ENCODE measurements at regions not wholly inside any gene's neighbourhood (a gene's known extent, or its start where the extent isn't known, plus 50 kb on each side); places are given as distances from the start of the nearest gene placed in this dataset.

DNA sequence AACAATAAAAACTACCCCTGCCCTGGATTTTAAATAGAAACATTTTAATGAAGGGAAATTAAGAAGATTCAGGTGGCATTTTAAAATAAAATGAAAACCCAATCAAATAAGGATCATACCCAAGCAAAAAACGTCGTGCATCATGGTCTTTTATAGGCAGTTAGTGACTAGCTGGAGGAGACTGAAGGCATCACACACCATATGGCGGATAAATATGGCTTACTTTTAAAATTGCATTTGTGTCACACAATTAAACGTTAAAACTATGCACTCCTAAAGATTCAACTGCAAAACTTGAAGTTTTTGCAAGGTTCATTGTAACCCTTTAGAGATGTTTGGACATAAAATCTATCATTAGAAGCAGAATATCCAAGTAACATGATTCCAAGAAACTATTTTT lies 200.1 kb upstream of the NRG3 start:
- Histone ChIP-seq H3K36me3 (ENCODE audit: low read length) (no peaks in the 10 kb centered on the region), H3K9me2 (replicated peaks; ENCODE audit: insufficient read depth, low read length) (no peaks in the 10 kb centered on the region), H4K20me1 (ENCODE audit: low read depth, low read length) (no peaks in the 10 kb centered on the region), H3K79me2 (ENCODE audit: insufficient read depth, low read length) (no peaks in the 10 kb centered on the region), H3K9ac (ENCODE audit: low read length) (no peak overlapping the region), H3K4me3 (ENCODE audit: insufficient read depth, low read length, poor library complexity, severe bottlenecking) (no peak overlapping the region), H3K9me3 (ENCODE audit: insufficient read depth, low read length) (no peaks in the 10 kb centered on the region), H2AFZ (ENCODE audit: low read depth, low read length, severe bottlenecking) (no peak overlapping the region), H3K4me2 (ENCODE audit: low read depth, low read length, poor library complexity, severe bottlenecking) (no peak overlapping the region), H3F3A (ENCODE audit: insufficient read depth) (no peaks in the 10 kb centered on the region), H3K27ac (ENCODE audit: low read depth, low read length) (no peak overlapping the region), H3K27me3 (ENCODE audit: low read length) (no peaks in the 10 kb centered on the region)
- TF ChIP-seq, protein P1, sequence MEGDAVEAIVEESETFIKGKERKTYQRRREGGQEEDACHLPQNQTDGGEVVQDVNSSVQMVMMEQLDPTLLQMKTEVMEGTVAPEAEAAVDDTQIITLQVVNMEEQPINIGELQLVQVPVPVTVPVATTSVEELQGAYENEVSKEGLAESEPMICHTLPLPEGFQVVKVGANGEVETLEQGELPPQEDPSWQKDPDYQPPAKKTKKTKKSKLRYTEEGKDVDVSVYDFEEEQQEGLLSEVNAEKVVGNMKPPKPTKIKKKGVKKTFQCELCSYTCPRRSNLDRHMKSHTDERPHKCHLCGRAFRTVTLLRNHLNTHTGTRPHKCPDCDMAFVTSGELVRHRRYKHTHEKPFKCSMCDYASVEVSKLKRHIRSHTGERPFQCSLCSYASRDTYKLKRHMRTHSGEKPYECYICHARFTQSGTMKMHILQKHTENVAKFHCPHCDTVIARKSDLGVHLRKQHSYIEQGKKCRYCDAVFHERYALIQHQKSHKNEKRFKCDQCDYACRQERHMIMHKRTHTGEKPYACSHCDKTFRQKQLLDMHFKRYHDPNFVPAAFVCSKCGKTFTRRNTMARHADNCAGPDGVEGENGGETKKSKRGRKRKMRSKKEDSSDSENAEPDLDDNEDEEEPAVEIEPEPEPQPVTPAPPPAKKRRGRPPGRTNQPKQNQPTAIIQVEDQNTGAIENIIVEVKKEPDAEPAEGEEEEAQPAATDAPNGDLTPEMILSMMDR (IDR thresholded peaks at IDR 0.05; ENCODE audit: insufficient read depth, low read length, poor library complexity, severe bottlenecking) = no peak
- no peak for TF ChIP-seq EZH2phosphoT487 (conservative IDR thresholded peaks at IDR 0.05; ENCODE audit: low read length)

DNA sequence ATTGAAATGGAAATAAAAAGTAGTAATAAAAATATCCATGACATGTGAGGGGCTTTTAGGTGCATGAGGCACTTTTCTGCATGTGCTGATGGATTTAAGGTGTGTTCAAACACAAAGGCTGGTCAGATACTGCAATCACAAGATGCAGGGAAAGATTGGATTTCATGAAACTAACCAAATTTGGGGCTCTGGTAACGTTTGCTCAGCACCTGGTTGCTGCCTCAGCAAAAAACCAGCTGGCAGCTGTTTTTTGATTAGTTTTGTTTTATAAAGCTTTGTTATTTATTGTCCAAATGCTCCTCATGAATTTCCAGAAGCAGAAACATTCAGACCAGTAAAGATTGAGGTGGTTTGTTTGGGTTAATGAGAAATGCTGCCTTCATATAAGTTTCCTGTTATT lies 195.7 kb upstream of the NRG3 start:
- Histone ChIP-seq H3K27me3 (ENCODE audit: low read length) (no peaks in the 10 kb centered on the region), H4K20me1 (ENCODE audit: low read depth, low read length) (no peaks in the 10 kb centered on the region), H3K27ac (ENCODE audit: low read depth, low read length) (no peak overlapping the region), H3K79me2 (ENCODE audit: insufficient read depth, low read length) (no peaks in the 10 kb centered on the region), H3K9me2 (replicated peaks; ENCODE audit: insufficient read depth, low read length) (no peaks in the 10 kb centered on the region), H3K4me3 (ENCODE audit: insufficient read depth, low read length, poor library complexity, severe bottlenecking) (no peak overlapping the region), H3K4me2 (ENCODE audit: low read depth, low read length, poor library complexity, severe bottlenecking) (no peak overlapping the region), H3K9me3 (ENCODE audit: insufficient read depth, low read length) (no peaks in the 10 kb centered on the region), H3K36me3 (ENCODE audit: low read length) (no peaks in the 10 kb centered on the region), H3F3A (ENCODE audit: insufficient read depth) (no peaks in the 10 kb centered on the region), H2AFZ (ENCODE audit: low read depth, low read length, severe bottlenecking) (no peak overlapping the region), H3K9ac (ENCODE audit: low read length) (no peak overlapping the region)
- TF ChIP-seq, protein P1 (IDR thresholded peaks at IDR 0.05; ENCODE audit: insufficient read depth, low read length, poor library complexity, severe bottlenecking) = no peak
- TF ChIP-seq EZH2phosphoT487 (conservative IDR thresholded peaks at IDR 0.05; ENCODE audit: low read length) = no peak

DNA sequence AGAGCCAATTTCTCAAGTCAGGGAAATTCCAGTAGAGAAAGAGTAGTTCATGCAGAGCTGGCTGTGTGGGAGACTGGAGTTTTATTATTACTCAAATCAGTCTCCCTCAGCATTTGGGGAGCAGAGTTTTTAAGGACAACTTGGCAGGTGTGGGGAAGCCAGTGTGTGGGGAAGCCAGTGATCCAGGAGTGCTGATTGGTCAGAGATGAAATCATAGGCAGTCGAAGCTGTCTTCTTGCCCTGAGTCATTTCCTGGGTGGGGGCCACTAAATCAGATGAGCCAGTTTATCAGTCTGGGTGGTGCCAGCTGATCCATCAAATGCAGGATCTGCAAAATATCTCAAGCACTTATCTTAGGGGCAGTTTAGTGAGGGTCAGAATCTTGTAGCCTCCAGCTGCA lies 194.6 kb upstream of the NRG3 start:
- H3K9ac ChIP-seq (ENCODE audit: low read length) = no peak overlapping the region
- H3K36me3 ChIP-seq (ENCODE audit: low read length) = no peaks in the 10 kb centered on the region
- H3K27me3 ChIP-seq (ENCODE audit: low read length) = no peaks in the 10 kb centered on the region
- H3K79me2 ChIP-seq (ENCODE audit: insufficient read depth, low read length) = no peaks in the 10 kb centered on the region
- no peaks in the 10 kb centered on the region for H3K9me3 ChIP-seq (ENCODE audit: insufficient read depth, low read length)
- no peak overlapping the region for H2AFZ ChIP-seq (ENCODE audit: low read depth, low read length, severe bottlenecking)
- no peaks in the 10 kb centered on the region for H4K20me1 ChIP-seq (ENCODE audit: low read depth, low read length)
- H3K27ac ChIP-seq (ENCODE audit: low read depth, low read length) = no peak overlapping the region
- no peak overlapping the region for H3K4me2 ChIP-seq (ENCODE audit: low read depth, low read length, poor library complexity, severe bottlenecking)
- H3K9me2 ChIP-seq (replicated peaks; ENCODE audit: insufficient read depth, low read length) = no peaks in the 10 kb centered on the region
- TF ChIP-seq, protein P1 (IDR thresholded peaks at IDR 0.05; ENCODE audit: insufficient read depth, low read length, poor library complexity, severe bottlenecking) = no peak
- TF ChIP-seq EZH2phosphoT487 (conservative IDR thresholded peaks at IDR 0.05; ENCODE audit: low read length) = no peak
- H3K4me3 ChIP-seq (ENCODE audit: insufficient read depth, low read length, poor library complexity, severe bottlenecking) = no peak overlapping the region
- no peaks in the 10 kb centered on the region for H3F3A ChIP-seq (ENCODE audit: insufficient read depth)

All from SU-DHL-6 (cell line).